K562 (cell line): ENCODE measurements at regions not wholly inside any gene's neighbourhood (a gene's known extent, or its start where the extent isn't known, plus 50 kb on each side); places are given as distances from the start of the nearest gene placed in this dataset.

Experiments
- ATAC-seq: fragments of 200-7000 bp; cut with Tn5 transposase; 3 replicates; pipeline ENCODE4 v1.9.1; 2020; ENCODE audit warnings: moderate library complexity
- BruUV-seq: library from RNA; stranded (reverse); fragments of 400-500 nt; replicated peaks from 2 replicates; lab custom pipeline; 2021; lab: Mats Ljungman, UMichigan
- CTCF ChIA-PET: fragments of 300-600 bp; formaldehyde crosslinking; extraction: SDS; loops from one replicate; lab custom pipeline; 2021; ENCODE audit warnings: low intra/inter-chr PET ratio; lab: Yijun Ruan, JAX
- POLR2A ChIA-PET: fragments of 300-600, 350-650 bp; sonication (Branson Sonifier 250); formaldehyde crosslinking; extraction: SDS; loops from one replicate; lab custom pipeline; 2021; ENCODE audit warnings: antibody characterized with exemption, inconsistent platforms; lab: Yijun Ruan, JAX
- DNase-seq, 4 experiments: peaks; one replicate each; pipeline versions ENCODE4 v3.0.0 to v3.0.0-alpha.2; 2011 to 2018; ENCODE audit warnings: low spot score in 3 of 4, mixed read lengths in 3 of 4; ENCODE audit errors: extremely low read depth in 1 of 4
- FAIRE-seq: peaks from 2 replicates; lab custom pipeline; 2011; peaks lifted over from hg19 to GRCh38; lab: Jason Lieb, UNC
- H2AFZ ChIP-seq: 2 replicates; pipeline ENCODE4 v1.6.0; 2011; ENCODE audit warnings: low read depth, low read length, control low read depth, inconsistent platforms
- H3K27ac ChIP-seq: fragments of 200-600 bp; 3 replicates; pipeline ENCODE4 v1.8.0; 2011; ENCODE audit warnings: low read depth, mild to moderate bottlenecking, control low read depth, inconsistent platforms, low read length, moderate library complexity, mixed read lengths; ENCODE audit errors: extremely low read depth
- H3K27me3 ChIP-seq, 2 experiments: fragments of 300-600 bp in 1 of 2; 2 replicates in 1 of 2; 3 replicates in 1 of 2; pipeline versions ENCODE4 v1.6.0 to v1.8.0; 2011; ENCODE audit warnings: inconsistent platforms in 2 of 2, low read length in 2 of 2, mild to moderate bottlenecking in 1 of 2, mixed read lengths in 1 of 2, moderate library complexity in 1 of 2; ENCODE audit not compliant: control insufficient read depth in 2 of 2, insufficient read depth in 2 of 2
- H3K36me3 ChIP-seq: fragments of 300-600 bp; 3 replicates; pipeline ENCODE4 v1.8.0; 2011; ENCODE audit warnings: mild to moderate bottlenecking, low read length, inconsistent platforms; ENCODE audit not compliant: control insufficient read depth, insufficient read depth
- H3K4me1 ChIP-seq, 2 experiments: fragments of 200-600 bp in 1 of 2; replicated peaks in 1 of 2; 2 replicates in 1 of 2; 3 replicates in 1 of 2; pipeline versions ENCODE4 v1.5.1 to v1.8.0; 2011; ENCODE audit warnings: inconsistent platforms in 2 of 2, low read length in 2 of 2, mild to moderate bottlenecking in 1 of 2, mixed read lengths in 1 of 2, moderate library complexity in 1 of 2; ENCODE audit not compliant: control insufficient read depth in 2 of 2, insufficient read depth in 2 of 2
- H3K4me2 ChIP-seq: 2 replicates; pipeline ENCODE4 v1.6.1; 2011; ENCODE audit warnings: low read length, control low read depth, inconsistent platforms, mixed read lengths; ENCODE audit not compliant: insufficient read depth
- H3K4me3 ChIP-seq: fragments of 200-600 bp; sonication (generic), shearing (Covaris generic); 2 replicates; pipeline ENCODE4 v1.5.1; 2016; ENCODE audit warnings: control low read depth, inconsistent platforms
- H3K79me2 ChIP-seq: fragments of 200-600 bp; 3 replicates; pipeline ENCODE4 v1.8.0; 2011; ENCODE audit warnings: low read length, inconsistent platforms; ENCODE audit not compliant: control insufficient read depth, insufficient read depth
- H3K9ac ChIP-seq, 2 experiments: 2 replicates each; pipeline versions ENCODE4 v1.6.0 to v1.6.1; 2011; ENCODE audit warnings: low read depth in 2 of 2, low read length in 2 of 2, control low read depth in 1 of 2, inconsistent platforms in 1 of 2, mild to moderate bottlenecking in 1 of 2, mixed read lengths in 1 of 2; ENCODE audit not compliant: insufficient read depth in 1 of 2
- H3K9me1 ChIP-seq: one replicate; pipeline ENCODE4 v1.6.0; 2011; ENCODE audit warnings: inconsistent platforms, mild to moderate bottlenecking, low read length, moderate library complexity; ENCODE audit not compliant: control insufficient read depth, insufficient read depth
- H3K9me3 ChIP-seq: replicated peaks from 2 replicates; pipeline ENCODE4 v1.5.1; 2011; ENCODE audit warnings: low read depth, low read length, inconsistent platforms; ENCODE audit not compliant: control insufficient read depth, insufficient read depth
- H4K20me1 ChIP-seq: replicated peaks from 2 replicates; pipeline ENCODE4 v1.6.1; 2011; ENCODE audit warnings: low read length, inconsistent platforms, mixed read lengths; ENCODE audit not compliant: control insufficient read depth, insufficient read depth
- BRF1 ChIP-seq: IDR thresholded peaks from 3 replicates; pipeline ENCODE4 v1.6.1; 2011; ENCODE audit warnings: borderline replicate concordance, mild to moderate bottlenecking; ENCODE audit not compliant: insufficient read length; ENCODE audit errors: extremely low read depth
- EP400 ChIP-seq: fragments of 450-650 bp; IDR thresholded peaks from 2 replicates; pipeline ENCODE4 v1.6.1; 2017; ENCODE audit warnings: antibody characterized with exemption, mild to moderate bottlenecking, moderate library complexity
- ESRRB ChIP-seq: fragments of 250-450 bp; sonication (Bioruptor Pico); IDR thresholded peaks from 2 replicates; pipeline ENCODE4 v1.5.0; 2020; ENCODE audit warnings: mild to moderate bottlenecking, moderate library complexity, borderline replicate concordance
- HDGF ChIP-seq: fragments of 450-650 bp; IDR thresholded peaks from 2 replicates; pipeline ENCODE4 v1.6.1; 2016
- MNT ChIP-seq, 2 experiments: fragments of 450-650 bp; conservative IDR thresholded peaks; 2 replicates each; pipeline ENCODE4 v1.6.1; 2017; ENCODE audit warnings: mild to moderate bottlenecking in 2 of 2, moderate library complexity in 2 of 2
- NR4A1 ChIP-seq, 2 experiments: fragments of 250-450 bp in 1 of 2; fragments of 450-650 bp in 1 of 2; sonication (Bioruptor Pico) in 1 of 2; IDR thresholded peaks; 2 replicates each; pipeline versions ENCODE4 v1.4.0 to v1.6.1; 2016 to 2020; ENCODE audit warnings: mild to moderate bottlenecking in 2 of 2, missing compliant biosample characterization in 1 of 2, missing genetic modification characterization in 1 of 2, moderate library complexity in 1 of 2
- NUFIP1 ChIP-seq: fragments of 450-650 bp; IDR thresholded peaks from 2 replicates; pipeline ENCODE4 v1.6.1; 2018; ENCODE audit not compliant: partially characterized antibody
- OTX1 ChIP-seq: fragments of 450-650 bp; formaldehyde crosslinking; IDR thresholded peaks from 2 replicates; pipeline ENCODE4 v1.4.0; 2022; ENCODE audit warnings: mild to moderate bottlenecking
- RBFOX2 ChIP-seq: fragments of 200-400 bp; formaldehyde crosslinking; IDR thresholded peaks from 2 replicates; pipeline ENCODE4 v1.6.1; 2017; ENCODE audit warnings: low read depth, mild to moderate bottlenecking, low read length, moderate library complexity
- WGBS: fragments of 100-300 bp; shearing (Covaris generic); methylation state at CpG from one replicate; pipeline ENCODE4 v1.1.6; 2016; ENCODE audit warnings: low coverage, mixed read lengths; ENCODE audit not compliant: insufficient coverage; ENCODE audit errors: missing lambda C conversion rate; 5-methylcytosine and 5-hydroxymethylcytosine counted together
- in situ Hi-C: fragments of 300-500 bp; cut with MboI; formaldehyde crosslinking; loops from 4 replicates; pipeline ENCODE4 v1.15.0; 2018; ENCODE audit warnings: inconsistent platforms, mixed read lengths
- intact Hi-C: fragments of 100-400 bp; cut with micrococcal nuclease; formaldehyde crosslinking; loops from 2 replicates; pipeline ENCODE4 v1.14.2; 2022

- no peak overlapping the region for H3K4me3 ChIP-seq
- DNase-seq (no peak), FAIRE-seq (no peak), ATAC-seq (no peak)
- no peak overlapping the region for H3K9ac ChIP-seq
- in situ Hi-C loops (no loop called here), intact Hi-C loops (no loop called here)
- ChIA-PET POLR2A (interaction anchor here (0.7 kb wide), 1 partner anchor 64 kb away, joined by 3 read pairs; no protein-coding TSS in a partner anchor), CTCF (no interaction called here)
- peaks cover 2 to 21% of the 10 kb centered on the region in 2 experiments; a peak in 2 of 5 replicates for H3K27me3 ChIP-seq
- no TSS peak for BruUV-seq
- no peaks in the 10 kb centered on the region for H3K9me1 ChIP-seq
- H3K79me2 ChIP-seq, result no peaks in the 10 kb centered on the region
- no peak overlapping the region for H3K4me2 ChIP-seq
- H3K9me3 ChIP-seq, result no peaks in the 10 kb centered on the region
- no peaks in the 10 kb centered on the region for H3K4me1 ChIP-seq
- H3K27ac ChIP-seq, result no peak overlapping the region
- no peaks in the 10 kb centered on the region for H3K36me3 ChIP-seq
- WGBS, result 0% methylated on average over 4 of the region's 4 CpGs
- no peak overlapping the region for H2AFZ ChIP-seq
- TF ChIP-seq NUFIP1 (no peak), BRF1 (no peak), NR4A1 (CRISPR knock-in tag; IDR thresholded peaks at IDR 0.05) (no peak), NR4A1 (tag; IDR thresholded peaks at IDR 0.05) (no peak), HDGF (no peak)
- no peaks in the 10 kb centered on the region for H4K20me1 ChIP-seq
Observed at GRCh38 chr1:30462166-30462565, 261.2 kb downstream of the MATN1 start.

DNA sequence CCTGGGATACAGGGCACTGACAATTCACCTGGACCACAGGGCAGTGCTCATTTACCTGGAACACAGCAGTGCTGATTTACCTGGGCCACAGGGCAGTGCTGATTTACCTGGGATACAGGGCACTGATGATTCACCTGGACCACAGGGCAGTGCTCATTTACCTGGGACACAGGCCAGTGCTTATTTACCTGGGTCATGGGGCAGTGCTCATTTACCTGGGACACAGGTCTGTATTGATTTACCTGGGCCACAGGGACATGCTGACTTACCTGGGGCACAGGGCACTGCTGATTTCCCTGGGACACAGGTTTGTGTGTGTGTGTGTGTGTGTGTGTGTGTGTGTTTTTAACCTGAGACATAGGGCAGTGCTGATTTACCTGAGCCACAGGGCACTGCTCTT is 261.7 kb downstream of the MATN1 start:
- H3K9me3 ChIP-seq, result no peaks in the 10 kb centered on the region
- no peak overlapping the region for H2AFZ ChIP-seq
- no peaks in the 10 kb centered on the region for H3K36me3 ChIP-seq
- DNase-seq (no peak), ATAC-seq (no peak), FAIRE-seq (no peak)
- intact Hi-C loops, result no loop called here
- no peaks in the 10 kb centered on the region for H3K4me1 ChIP-seq
- H3K79me2 ChIP-seq, result no peaks in the 10 kb centered on the region
- in situ Hi-C loops, result no loop called here
- no peaks in the 10 kb centered on the region for H4K20me1 ChIP-seq
- no peak overlapping the region for H3K4me3 ChIP-seq
- no peak overlapping the region for H3K27ac ChIP-seq
- ChIA-PET CTCF (no interaction called here), POLR2A (interaction anchor here (0.7 kb wide), 1 partner anchor 63 kb away, joined by 3 read pairs; no protein-coding TSS in a partner anchor)
- H3K27me3 ChIP-seq, result peaks cover 2 to 15% of the 10 kb centered on the region in 2 experiments; a peak in 2 of 5 replicates
- no peak overlapping the region for H3K9ac ChIP-seq
- no TSS peak for BruUV-seq
- no peak overlapping the region for H3K4me2 ChIP-seq
- H3K9me1 ChIP-seq, result no peaks in the 10 kb centered on the region
- no peak for TF ChIP-seq OTX1
- no peak for TF ChIP-seq ESRRB (CRISPR knock-in tag)
- TF ChIP-seq MNT (conservative IDR thresholded peaks at IDR 0.05), result no peak
- no peak for TF ChIP-seq RBFOX2
- no peak for TF ChIP-seq EP400
